ENCODE measurements at regions not wholly inside any gene's neighbourhood (a gene's known extent, or its start where the extent isn't known, plus 50 kb on each side); places are given as distances from the start of the nearest gene placed in this dataset.

GRCh38 chr14:44112774-44113460, 394.2 kb downstream of the FSCB start:
- TF ChIP-seq, protein P1, sequence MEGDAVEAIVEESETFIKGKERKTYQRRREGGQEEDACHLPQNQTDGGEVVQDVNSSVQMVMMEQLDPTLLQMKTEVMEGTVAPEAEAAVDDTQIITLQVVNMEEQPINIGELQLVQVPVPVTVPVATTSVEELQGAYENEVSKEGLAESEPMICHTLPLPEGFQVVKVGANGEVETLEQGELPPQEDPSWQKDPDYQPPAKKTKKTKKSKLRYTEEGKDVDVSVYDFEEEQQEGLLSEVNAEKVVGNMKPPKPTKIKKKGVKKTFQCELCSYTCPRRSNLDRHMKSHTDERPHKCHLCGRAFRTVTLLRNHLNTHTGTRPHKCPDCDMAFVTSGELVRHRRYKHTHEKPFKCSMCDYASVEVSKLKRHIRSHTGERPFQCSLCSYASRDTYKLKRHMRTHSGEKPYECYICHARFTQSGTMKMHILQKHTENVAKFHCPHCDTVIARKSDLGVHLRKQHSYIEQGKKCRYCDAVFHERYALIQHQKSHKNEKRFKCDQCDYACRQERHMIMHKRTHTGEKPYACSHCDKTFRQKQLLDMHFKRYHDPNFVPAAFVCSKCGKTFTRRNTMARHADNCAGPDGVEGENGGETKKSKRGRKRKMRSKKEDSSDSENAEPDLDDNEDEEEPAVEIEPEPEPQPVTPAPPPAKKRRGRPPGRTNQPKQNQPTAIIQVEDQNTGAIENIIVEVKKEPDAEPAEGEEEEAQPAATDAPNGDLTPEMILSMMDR (IDR thresholded peaks at IDR 0.05): no peak
- TF ChIP-seq, protein P2, sequence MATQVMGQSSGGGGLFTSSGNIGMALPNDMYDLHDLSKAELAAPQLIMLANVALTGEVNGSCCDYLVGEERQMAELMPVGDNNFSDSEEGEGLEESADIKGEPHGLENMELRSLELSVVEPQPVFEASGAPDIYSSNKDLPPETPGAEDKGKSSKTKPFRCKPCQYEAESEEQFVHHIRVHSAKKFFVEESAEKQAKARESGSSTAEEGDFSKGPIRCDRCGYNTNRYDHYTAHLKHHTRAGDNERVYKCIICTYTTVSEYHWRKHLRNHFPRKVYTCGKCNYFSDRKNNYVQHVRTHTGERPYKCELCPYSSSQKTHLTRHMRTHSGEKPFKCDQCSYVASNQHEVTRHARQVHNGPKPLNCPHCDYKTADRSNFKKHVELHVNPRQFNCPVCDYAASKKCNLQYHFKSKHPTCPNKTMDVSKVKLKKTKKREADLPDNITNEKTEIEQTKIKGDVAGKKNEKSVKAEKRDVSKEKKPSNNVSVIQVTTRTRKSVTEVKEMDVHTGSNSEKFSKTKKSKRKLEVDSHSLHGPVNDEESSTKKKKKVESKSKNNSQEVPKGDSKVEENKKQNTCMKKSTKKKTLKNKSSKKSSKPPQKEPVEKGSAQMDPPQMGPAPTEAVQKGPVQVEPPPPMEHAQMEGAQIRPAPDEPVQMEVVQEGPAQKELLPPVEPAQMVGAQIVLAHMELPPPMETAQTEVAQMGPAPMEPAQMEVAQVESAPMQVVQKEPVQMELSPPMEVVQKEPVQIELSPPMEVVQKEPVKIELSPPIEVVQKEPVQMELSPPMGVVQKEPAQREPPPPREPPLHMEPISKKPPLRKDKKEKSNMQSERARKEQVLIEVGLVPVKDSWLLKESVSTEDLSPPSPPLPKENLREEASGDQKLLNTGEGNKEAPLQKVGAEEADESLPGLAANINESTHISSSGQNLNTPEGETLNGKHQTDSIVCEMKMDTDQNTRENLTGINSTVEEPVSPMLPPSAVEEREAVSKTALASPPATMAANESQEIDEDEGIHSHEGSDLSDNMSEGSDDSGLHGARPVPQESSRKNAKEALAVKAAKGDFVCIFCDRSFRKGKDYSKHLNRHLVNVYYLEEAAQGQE (IDR thresholded peaks at IDR 0.05; ENCODE audit: insufficient read depth in 1 of 2, low read depth in 2 of 2, low read length in 1 of 2): no peak
- TF ChIP-seq POLR2AphosphoS5 (IDR thresholded peaks at IDR 0.05; ENCODE audit: low read depth, low read length) (no peak), TCF7L2 (IDR thresholded peaks at IDR 0.05; ENCODE audit: low read depth, low read length) (no peak)

Measured in Panc1 (cell line).